HG03025 (cell line): ENCODE measurements at regions not wholly inside any gene's neighbourhood (a gene's known extent, or its start where the extent isn't known, plus 50 kb on each side); places are given as distances from the start of the nearest gene placed in this dataset.
"Not testable (repeated sequence)": the region's sequence is repeated elsewhere in the genome, so short reads cannot be mapped to it uniquely, and the experiment has no call there.

ENCODE experiments used
- ATAC-seq: cut with Tn5 transposase; IDR thresholded peaks from one replicate; pipeline ENCODE4 v1.9.1; 2021; ENCODE audit warnings: mild to moderate bottlenecking, moderate library complexity; ENCODE audit not compliant: unreplicated experiment, low FRiP score

- ATAC-seq = no peak
Observed at GRCh38 chr1:242743983-242744780, 219.7 kb upstream of the PLD5 start.

GRCh38 chr1:242738702-242739645, 214.5 kb upstream of the PLD5 start:
- ATAC-seq = no peak

DNA sequence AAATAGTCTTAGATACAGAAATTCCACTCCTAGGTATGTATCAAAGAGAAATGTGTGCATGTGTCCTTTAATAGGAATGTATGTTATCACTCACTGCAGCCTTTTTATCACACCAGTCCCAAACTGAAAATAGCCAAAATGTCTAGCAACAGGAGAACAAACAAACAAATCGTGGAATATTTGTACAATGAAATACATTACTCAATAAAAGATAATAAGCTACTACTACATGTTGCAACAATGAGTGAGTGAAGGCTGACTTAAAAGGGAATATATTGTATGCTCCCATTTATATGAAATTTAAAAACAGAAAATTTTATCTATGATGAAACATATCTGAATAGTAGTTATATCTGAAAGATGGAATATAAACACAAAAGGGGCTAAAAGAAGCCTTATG, 212.1 kb upstream of the PLD5 start:
- no peak for ATAC-seq

- no peak for ATAC-seq
Observed at GRCh38 chr1:242735323-242735722, 210.8 kb upstream of the PLD5 start.

- ATAC-seq = no peak
Observed at GRCh38 chr1:242731446-242731845, 206.9 kb upstream of the PLD5 start.

GRCh38 chr1:242728696-242729095, 204.2 kb upstream of the PLD5 start:
- ATAC-seq = no peak

DNA sequence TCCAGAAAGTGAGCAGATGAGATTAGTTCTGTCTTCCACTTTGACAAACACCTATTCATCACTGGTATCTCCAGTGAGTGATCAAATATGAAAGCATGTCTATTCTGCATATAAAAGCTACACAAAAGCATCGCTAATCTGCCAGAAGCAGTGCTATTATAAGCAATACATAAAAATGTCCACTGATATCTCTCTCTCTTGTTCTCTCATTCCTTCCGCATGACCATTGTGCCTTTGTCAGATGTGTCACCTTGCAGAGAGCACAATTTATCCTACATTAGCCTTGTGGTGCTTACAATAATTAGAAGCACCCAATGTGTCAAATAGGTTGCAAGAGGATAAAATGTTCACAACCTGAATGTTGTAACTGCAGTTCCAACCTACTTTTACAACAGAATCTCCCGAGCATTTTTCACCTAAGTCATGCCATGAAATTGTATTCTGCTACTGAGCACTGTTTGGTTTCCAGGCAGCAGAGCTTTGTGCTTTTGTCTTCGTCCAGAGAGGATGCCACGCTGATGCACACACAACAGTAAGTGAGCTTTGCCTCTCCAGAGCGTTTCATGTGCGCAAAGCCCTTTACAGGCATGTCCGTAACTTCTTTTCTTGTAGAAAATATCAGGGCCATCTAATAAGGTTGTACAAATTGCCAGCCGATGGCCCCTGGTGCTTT, 198.7 kb upstream of the PLD5 start:
- ATAC-seq = no peak

- no peak for ATAC-seq
Observed at GRCh38 chr1:242718967-242719366, 194.5 kb upstream of the PLD5 start.

DNA sequence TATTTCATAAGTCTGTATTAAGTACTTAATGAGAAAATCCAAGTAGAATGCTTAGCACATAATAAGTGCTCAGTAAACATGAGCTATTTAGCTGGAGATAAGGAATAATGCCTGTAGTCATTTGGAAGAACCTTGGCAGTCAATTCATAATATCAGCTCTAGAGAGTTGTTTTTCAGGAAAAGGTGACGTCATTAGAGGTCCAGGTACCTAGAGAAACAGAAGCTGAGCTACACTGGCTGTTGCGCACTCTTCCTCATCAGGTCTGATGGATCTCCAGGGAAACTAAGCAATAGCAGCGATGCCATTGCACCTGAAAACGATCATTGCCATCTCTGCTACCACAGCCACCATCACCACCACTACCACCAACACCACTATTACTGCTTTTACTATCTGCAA, 187.8 kb upstream of the PLD5 start:
- ATAC-seq = no peak

DNA sequence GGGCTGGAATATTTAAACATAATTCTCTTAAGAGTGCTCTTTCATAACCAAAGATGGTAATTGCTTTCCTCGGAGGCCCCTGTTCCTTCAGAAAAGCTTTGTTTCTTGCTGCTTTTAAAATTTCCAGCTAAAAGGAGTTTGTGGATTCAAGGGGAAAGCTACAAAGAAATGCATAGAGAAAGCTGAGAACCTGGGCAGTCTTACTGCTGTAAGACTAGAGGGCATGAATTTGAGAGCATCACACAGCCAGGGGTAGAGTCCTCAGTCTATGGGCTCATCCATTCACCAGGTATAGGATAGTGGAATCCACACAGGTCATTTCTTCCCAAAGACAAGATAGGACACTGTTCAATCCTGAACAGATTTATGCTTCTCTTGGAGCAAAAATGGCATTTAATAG, 186.3 kb upstream of the PLD5 start:
- ATAC-seq = no peak

DNA sequence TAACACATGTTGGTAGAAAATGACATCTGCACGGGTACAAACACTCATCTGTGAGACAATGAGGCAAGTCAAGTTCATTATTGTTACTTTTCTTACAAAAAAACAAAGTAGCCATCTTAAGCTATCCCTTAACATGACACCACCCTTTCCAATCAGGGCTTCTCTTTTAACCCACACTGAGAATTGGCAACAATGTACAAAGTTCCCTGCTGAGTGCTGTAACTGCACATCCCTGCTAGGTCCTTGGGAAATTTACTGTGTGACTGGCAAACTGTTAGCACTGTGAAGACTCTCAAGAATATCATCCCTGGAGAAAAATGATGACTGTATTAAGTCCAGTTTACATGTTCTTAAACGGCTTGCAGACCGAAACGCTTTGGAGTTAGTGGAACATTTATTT, 185.8 kb upstream of the PLD5 start:
- ATAC-seq = no peak

DNA sequence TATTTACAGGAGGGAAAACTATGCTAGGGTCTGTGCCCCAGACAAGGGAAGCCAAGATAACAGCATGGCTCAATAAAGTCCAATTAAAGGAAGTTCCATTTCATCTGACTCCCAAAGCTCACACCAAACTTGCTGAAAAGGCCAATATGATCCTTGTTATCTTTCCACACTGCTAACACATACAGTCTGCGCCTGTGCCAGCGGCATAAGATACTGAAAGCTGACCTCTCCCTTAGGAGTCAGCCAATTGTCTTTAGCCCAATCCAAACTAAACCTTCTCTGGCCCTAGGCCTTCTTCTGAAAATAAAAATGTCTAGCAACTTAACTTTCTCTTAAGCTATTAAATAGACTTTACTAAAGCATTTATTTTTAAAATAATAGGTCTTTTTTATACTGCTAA, 179.0 kb upstream of the PLD5 start:
- ATAC-seq = no peak

- no peak for ATAC-seq
Observed at GRCh38 chr1:242692988-242693387, 168.5 kb upstream of the PLD5 start.

DNA sequence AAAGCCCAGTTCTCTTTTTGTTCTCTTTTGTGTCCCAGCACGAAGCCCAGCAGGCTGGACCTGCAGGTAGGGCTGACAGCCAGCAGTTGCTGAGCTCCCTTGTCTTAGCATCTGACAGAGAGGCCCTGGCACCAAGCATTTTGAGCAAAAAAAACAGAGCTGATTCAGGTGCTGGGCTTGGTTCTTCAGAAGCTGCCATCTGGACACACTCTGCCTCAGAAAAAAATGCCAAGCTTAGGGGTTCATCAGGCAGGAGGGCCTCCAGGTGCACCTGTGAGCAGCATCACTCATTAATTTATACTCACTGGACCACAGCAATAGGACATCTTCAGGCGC, 167.1 kb upstream of the PLD5 start:
- ATAC-seq = no peak

GRCh38 chr1:242690849-242691609, 166.5 kb upstream of the PLD5 start:
- no peak for ATAC-seq

DNA sequence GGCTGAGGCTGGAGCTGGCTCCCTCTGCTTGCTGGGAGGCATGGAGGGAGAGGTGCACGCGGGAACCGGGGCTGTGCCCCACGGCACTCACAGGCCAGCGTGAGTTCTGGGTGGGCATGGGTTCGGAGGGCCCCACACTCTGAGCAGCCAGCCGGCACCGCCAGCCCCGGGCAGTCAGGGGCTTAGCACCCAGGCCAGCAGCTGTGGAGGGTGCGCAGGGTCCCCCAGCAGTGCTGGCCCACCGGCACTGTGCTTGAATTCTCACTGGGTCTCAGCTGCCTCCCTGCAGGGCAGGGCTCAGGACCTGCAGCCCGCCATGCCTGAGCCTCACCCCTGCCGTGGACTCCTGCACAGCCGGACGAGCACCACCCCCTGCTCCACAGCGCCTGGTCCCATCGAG, 164.9 kb upstream of the PLD5 start:
- no peak for ATAC-seq

GRCh38 chr1:242674951-242675645, 150.6 kb upstream of the PLD5 start:
- no peak for ATAC-seq

DNA sequence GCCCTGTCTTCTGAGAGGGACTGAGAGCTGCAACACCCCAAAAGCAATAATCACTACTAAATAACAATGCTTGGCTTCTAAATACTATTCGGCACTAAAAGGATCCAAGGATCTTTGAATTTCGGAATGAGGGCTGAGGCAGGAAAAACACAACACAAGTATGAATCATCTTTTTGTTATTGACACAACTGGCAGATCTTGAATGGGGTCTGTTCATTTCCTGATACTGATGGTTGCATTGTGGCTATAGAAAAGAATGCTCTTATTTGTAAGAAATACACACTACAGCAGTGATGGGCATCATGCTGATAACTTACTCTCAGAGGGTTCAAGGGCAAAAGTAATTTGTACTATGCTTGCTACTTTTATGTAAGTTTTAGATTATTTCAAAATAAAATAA, 149.2 kb upstream of the PLD5 start:
- no peak for ATAC-seq

DNA sequence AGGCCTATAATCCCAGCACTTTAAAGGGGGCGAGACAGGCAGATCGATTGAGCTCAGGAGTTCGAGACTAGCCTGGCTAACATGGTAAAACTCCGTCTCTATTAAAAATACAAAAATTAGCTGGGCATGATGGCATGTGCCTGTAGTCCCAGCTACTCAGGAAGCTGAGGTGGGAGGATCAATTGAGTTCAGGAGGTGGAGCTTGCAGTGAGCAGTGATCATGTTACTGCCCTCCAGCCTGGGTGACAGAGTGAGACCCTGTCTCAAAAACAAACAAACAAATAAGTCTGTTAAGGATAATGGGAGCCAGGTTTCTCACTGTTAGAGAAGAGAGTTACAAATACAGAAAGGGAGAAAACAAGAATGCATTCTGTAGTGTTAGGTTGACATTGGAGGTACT, 148.7 kb upstream of the PLD5 start:
- ATAC-seq = not testable (repeated sequence)

GRCh38 chr1:242670019-242670418, 145.5 kb upstream of the PLD5 start:
- no peak for ATAC-seq
